ENCODE measurements at regions not wholly inside any gene's neighbourhood (a gene's known extent, or its start where the extent isn't known, plus 50 kb on each side); places are given as distances from the start of the nearest gene placed in this dataset.
A peak's percentile ranks its signal among the peaks of the same experiment; 100 is the strongest.

GRCh38 chr10:110409926-110410325, 87.8 kb upstream of the DUSP5 start:
- H3K4me1 ChIP-seq: peaks cover 13% of the 10 kb centered on the region
- DNase-seq (no peak), ATAC-seq (no peak)
- H3K9me3 ChIP-seq: no peaks in the 10 kb centered on the region
- no peaks in the 10 kb centered on the region for H3K36me3 ChIP-seq (replicated peaks in 1 of 2; ENCODE audit: insufficient read depth in 1 of 2, low read depth in 2 of 2)
- 90 to 94% methylated on average over 4 of the region's 4 CpGs for WGBS, 2 donors
- TF ChIP-seq POLR2A (IDR thresholded peaks at IDR 0.05) (no peak), CTCF (IDR thresholded peaks at IDR 0.05) (no peak)
- intact Hi-C loops (cut with DNase I): no loop called here
- no peaks in the 10 kb centered on the region for H3K27me3 ChIP-seq
- H3K27ac ChIP-seq: peak overlapping the region in 2 of 4 donors; percentile 34 to 64
- H3K4me3 ChIP-seq: no peak overlapping the region

- H3K9me3 ChIP-seq: no peaks in the 10 kb centered on the region
- no peak overlapping the region for H3K4me3 ChIP-seq
- TF ChIP-seq CTCF (IDR thresholded peaks at IDR 0.05): no peak
- peak in 1 of 3 donors; percentile 14 for TF ChIP-seq POLR2A (IDR thresholded peaks at IDR 0.05)
- no peaks in the 10 kb centered on the region for H3K27me3 ChIP-seq
- DNase-seq (peak; percentile 60 to 76 (median 70)), ATAC-seq (peak; percentile 83)
- no peaks in the 10 kb centered on the region for H3K36me3 ChIP-seq (replicated peaks in 1 of 2; ENCODE audit: insufficient read depth in 1 of 2, low read depth in 2 of 2)
- peaks cover 13% of the 10 kb centered on the region for H3K4me1 ChIP-seq
- WGBS, 2 donors: 73 to 77% methylated on average over 11 of the region's 11 CpGs
- H3K27ac ChIP-seq: peak overlapping the region in 3 of 4 donors; percentile 26 to 64 (median 34)
- intact Hi-C loops (cut with DNase I): no loop called here
These were observed 87.2 kb upstream of the DUSP5 start for GRCh38 chr10:110410329-110411046.

- WGBS, 2 donors: 91 to 93% methylated on average over 9 of the region's 9 CpGs
- Histone ChIP-seq H3K36me3 (replicated peaks in 1 of 2; ENCODE audit: insufficient read depth in 1 of 2, low read depth in 2 of 2) (no peaks in the 10 kb centered on the region), H3K4me1 (peaks cover 13% of the 10 kb centered on the region), H3K27me3 (no peaks in the 10 kb centered on the region), H3K27ac (peak overlapping the region in 3 of 4 donors; percentile 26 to 64 (median 34)), H3K9me3 (no peaks in the 10 kb centered on the region), H3K4me3 (no peak overlapping the region)
- DNase-seq (peak in 2 of 4 donors; percentile 29 to 34), ATAC-seq (no peak)
- no peak for TF ChIP-seq CTCF (IDR thresholded peaks at IDR 0.05)
- intact Hi-C loops (cut with DNase I): no loop called here
These were observed 86.7 kb upstream of the DUSP5 start for GRCh38 chr10:110411047-110411410.

- ATAC-seq: no peak
- 90 to 94% methylated on average over 2 of the region's 2 CpGs for WGBS, 2 donors
- intact Hi-C loops (cut with DNase I): no loop called here
These were observed 84.5 kb upstream of the DUSP5 start for GRCh38 chr10:110413049-110413783.

More at GRCh38 chr10:110413049-110413783, 84.5 kb upstream of the DUSP5 start:
- DNase-seq: no peak
- no peak overlapping the region for H3K27ac ChIP-seq
- no peaks in the 10 kb centered on the region for H3K36me3 ChIP-seq (replicated peaks in 1 of 2; ENCODE audit: insufficient read depth in 1 of 2, low read depth in 2 of 2)
- no peak overlapping the region for H3K4me3 ChIP-seq
- TF ChIP-seq CTCF (IDR thresholded peaks at IDR 0.05) (no peak), POLR2A (IDR thresholded peaks at IDR 0.05) (no peak)
- no peaks in the 10 kb centered on the region for H3K9me3 ChIP-seq
- H3K27me3 ChIP-seq: no peaks in the 10 kb centered on the region
- H3K4me1 ChIP-seq: peaks cover 13% of the 10 kb centered on the region
